ENCODE measurements at regions not wholly inside any gene's neighbourhood (a gene's known extent, or its start where the extent isn't known, plus 50 kb on each side); places are given as distances from the start of the nearest gene placed in this dataset.

GRCh38 chr5:68709239-68709638, 384.6 kb upstream of the SLC30A5 start:
- no peak for DNase-seq (ENCODE audit: low read depth)

DNA sequence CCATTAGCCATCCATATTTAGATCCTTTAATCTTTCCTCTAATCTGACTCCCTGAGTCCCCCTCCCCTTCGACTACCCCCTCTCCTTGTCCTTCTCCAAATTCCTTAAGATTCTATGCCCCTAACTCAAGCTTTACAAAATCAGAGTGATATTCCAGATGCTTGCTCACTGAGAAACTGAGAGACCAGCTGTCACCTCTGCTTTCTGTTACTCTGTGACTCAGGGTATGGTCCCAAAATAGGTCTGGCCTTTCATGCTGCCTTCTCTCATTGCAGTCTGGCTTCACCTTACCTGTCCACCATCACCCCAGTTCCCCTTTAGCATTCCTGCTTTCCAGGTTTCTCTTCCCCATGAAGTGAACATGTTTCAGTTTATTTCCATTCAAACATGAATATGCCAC, 383.3 kb upstream of the SLC30A5 start:
- DNase-seq (ENCODE audit: low read depth), result no peak

DNA sequence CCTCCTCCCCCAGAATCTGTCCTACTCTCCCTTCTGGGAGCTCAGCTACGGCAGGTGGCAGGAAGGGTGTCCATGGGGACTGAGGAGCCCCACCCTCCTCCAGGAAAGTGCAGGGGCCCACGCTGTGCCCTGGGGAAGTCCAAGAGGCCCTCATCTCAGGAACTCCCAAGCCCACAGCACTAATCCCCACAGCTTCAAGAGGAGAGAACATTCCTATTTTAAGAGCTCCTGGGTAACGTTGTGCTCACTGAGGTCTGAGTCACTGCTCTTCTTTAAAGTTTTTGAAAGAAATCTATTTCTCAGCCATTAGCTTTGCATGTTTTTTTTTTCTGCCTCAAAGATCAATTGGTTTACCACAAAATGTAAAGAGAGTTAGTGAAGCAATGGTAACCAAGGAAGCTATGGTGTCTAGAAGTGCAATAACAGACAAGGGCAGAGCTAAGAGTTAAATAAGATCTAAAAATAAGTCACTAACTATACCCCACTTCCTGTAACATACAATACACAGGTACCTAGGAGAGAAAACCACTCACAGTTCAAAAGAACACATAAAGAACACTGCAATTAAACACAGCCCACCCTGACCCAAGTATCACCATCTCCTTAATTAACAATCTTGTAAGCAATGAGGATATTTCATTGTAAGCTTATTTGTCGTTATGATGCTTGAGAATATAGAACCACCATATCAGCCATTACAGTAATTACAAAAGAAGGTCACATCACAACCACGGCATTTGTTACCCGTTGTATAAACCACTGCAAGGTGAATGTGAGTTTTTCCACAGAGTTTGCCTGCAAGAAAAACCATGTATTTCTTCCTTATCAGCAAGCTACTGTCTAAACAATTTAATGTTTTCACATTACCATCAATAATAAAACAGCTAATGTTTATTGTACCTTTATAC, 382.3 kb upstream of the SLC30A5 start:
- DNase-seq (ENCODE audit: low read depth), result no peak

- DNase-seq (ENCODE audit: low read depth), result no peak
Observed at GRCh38 chr5:68714810-68715209, 379.0 kb upstream of the SLC30A5 start.

DNA sequence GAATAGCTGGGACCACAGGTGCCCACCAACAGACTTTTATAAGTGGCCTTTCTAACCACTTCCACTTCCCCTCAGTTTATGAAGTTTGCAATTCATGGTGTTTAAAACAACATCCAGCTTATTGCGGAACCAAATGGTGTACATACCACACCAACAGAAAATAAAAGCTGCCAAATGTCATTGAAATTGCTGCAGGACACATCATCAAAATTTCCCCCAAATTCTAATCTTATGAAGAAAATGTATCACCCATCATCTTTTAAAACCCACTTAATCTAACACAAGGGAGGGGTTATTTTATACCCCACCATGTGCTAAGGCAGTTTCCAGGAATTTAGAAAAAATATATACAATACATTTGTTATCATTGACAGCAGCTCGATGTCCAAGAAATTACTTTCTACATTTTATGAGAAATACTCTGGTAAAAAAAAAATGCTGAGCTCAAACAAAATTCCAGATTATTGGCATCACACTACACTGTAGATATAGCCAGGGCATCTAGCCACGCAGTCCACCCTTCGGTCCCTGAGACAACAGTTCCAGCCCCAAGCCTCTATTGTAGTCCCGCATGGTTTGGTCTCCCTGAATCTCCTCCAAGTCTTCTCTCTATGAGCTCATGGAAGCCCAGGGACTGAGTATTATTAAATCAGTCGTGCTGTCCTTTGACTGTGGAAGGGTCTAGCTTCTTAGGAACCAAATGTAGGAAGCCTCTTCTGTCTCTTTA, 372.8 kb upstream of the SLC30A5 start:
- no peak for DNase-seq (ENCODE audit: low read depth)

GRCh38 chr5:68722357-68722756, 371.5 kb upstream of the SLC30A5 start:
- no peak for DNase-seq (ENCODE audit: low read depth)

- DNase-seq (ENCODE audit: low read depth), result no peak
Observed at GRCh38 chr5:68725905-68726683, 367.7 kb upstream of the SLC30A5 start.

GRCh38 chr5:68727931-68728330, 365.9 kb upstream of the SLC30A5 start:
- DNase-seq (ENCODE audit: low read depth), result no peak

- no peak for DNase-seq (ENCODE audit: low read depth)
Observed at GRCh38 chr5:68729678-68730077, 364.1 kb upstream of the SLC30A5 start.

DNA sequence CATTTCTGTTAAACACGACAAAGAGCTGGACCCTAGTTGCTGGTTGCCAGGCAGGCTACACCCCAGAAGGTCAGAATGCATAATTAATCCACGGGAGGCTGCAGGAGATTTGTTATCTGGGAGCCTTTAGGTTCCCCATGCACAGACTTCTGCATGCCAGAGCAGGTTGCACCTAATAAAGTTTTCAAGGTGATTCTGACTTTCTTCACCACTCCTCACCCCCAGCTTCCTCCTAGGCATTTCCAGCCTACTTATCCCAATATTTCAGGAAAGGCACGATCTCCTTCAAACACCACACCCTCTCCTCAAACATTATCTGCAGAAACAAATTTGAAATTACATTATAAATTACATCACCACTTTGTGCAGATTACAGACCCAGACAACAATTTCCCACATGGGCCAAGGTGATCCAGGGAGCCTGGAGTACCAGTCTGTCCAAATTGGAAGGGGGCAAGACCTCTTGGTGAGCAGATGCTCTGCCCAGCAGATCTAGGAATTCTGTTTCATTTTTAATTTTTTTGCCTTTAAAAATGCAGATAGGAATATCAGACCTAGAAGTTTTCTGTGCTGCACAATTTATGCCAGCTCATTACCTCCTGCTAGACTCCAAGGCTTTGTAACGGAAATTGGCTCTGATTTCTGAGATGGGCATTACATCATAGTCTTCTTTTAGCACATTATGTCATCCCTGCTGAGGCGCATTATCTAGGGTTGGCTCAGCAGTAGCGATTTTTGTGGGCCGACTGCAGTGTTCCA, 363.4 kb upstream of the SLC30A5 start:
- peak; percentile 65 for DNase-seq (ENCODE audit: low read depth)

- no peak for DNase-seq (ENCODE audit: low read depth)
Observed at GRCh38 chr5:68730979-68731654, 362.7 kb upstream of the SLC30A5 start.

DNA sequence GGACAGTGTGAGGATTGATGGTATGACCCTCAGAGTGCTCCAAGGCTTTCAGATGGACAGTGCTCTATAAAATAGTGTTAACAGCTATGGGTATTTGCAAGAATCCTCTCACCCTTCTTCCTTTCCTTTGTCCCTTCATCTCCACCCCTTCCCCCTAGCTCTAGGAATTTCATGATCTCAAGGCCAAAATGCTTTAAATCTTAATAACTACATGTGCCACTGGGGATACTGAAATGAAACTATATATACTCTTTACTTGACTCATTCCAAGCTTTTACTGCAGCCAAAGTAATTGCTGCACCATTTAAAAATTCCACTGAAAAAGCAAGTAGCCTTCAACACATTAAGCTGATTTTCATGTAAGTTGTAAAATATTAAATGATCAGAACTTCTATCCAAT, 361.6 kb upstream of the SLC30A5 start:
- no peak for DNase-seq (ENCODE audit: low read depth)

GRCh38 chr5:68734781-68735180, 359.0 kb upstream of the SLC30A5 start:
- DNase-seq (ENCODE audit: low read depth), result no peak

DNA sequence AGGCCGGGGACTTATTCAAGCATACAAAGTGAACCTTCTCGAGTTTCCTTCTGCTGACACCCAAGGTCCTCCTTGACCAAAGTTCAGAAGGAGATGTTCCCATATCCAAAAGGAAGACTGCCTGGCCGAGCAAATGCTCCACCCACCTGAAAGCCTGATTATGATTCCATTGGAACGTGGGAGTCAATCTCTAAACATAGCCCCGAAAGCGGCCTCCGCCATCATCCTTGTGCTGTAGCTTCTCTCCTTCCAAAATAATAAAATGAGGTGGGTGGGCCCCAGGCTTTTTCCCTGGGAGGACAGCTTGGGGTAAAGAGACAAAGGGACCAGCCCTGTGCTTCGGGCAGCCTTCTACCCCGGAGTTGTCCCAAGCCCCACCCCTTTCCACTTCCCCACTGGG, 355.6 kb upstream of the SLC30A5 start:
- DNase-seq (ENCODE audit: low read depth), result no peak

GRCh38 chr5:68738841-68739240, 355.0 kb upstream of the SLC30A5 start:
- no peak for DNase-seq (ENCODE audit: low read depth)

GRCh38 chr5:68739752-68740151, 354.1 kb upstream of the SLC30A5 start:
- no peak for DNase-seq (ENCODE audit: low read depth)

DNA sequence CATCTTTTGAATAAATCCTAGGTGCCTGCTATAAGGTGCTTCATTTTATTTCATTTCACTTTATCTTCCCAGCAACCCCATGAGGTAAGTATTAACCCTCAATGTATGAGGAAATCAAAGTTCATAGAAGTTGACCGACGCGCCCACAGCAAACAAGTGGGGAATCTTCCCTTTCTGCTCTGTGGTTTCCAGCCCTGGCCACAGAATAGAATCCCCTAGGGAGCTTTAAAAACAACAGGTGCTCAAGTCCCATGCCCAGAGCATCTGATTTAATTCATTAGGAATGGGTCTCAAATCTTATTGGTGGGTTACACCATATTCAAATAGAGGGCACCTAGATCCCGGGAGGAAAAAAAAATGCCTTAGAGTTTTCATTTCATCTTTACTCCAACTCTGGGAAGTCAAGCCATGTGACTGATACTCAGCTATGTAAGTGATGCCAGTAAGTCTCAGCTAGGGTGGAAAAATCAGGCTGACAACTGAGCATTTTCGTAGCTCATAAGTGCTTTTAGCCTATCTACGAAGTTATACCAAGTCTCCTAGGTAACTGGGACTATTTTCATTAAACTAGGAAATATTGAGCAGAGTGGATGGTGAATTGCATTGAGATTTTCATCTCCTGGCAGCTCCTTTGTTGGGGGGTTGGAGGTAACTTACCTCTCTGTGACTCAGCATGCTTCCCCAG, 353.4 kb upstream of the SLC30A5 start:
- no peak for DNase-seq (ENCODE audit: low read depth)

- DNase-seq (ENCODE audit: low read depth), result no peak
Observed at GRCh38 chr5:68744206-68744605, 349.6 kb upstream of the SLC30A5 start.

DNA sequence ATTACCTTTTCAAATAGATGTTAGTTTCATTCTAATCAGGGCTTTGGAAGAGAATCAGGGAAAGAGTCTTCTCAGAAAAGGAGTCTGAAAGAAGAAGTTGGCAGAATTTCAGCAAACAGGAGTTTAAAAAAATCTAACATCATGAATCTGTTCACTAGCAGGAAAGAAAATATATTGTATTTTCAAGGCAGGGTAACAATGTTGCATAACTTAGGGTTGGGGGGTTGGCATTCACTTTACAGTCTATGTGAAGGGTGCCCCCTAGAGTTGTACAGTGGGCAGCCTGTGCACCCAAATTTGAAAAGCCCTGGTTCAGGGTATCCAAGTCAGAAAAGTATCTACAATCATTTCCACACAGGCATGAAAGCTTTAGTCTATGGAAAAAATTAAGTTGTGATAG, 348.4 kb upstream of the SLC30A5 start:
- DNase-seq (ENCODE audit: low read depth), result peak; percentile 9

DNA sequence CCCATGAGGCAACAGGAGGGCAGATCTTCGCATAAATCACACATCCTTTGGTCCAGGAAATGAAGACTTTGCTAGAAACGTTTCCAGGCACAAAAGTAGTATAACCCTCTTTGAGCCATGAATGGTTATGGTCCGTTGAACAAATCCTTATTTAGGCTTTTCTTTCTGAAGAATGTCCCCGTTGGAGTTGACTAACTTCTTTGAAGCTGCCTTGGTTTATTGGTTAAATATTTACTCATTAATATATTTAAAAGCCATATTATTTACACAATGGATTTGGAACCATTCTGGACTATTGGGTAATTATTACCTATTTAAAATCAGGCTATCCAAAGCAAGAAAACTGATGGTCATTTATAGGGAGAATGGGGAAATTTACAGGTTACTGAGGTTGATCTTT, 347.6 kb upstream of the SLC30A5 start:
- no peak for DNase-seq (ENCODE audit: low read depth)

Measured in fibroblast of gingiva (primary cell).